BLaER1 (cell line): ENCODE measurements at regions not wholly inside any gene's neighbourhood (a gene's known extent, or its start where the extent isn't known, plus 50 kb on each side); places are given as distances from the start of the nearest gene placed in this dataset.

ENCODE experiments used
- H3K27ac ChIP-seq: shearing (Covaris generic); formaldehyde crosslinking; 2 replicates; pipeline ENCODE4 v1.8.1; 2022
- H3K27me3 ChIP-seq: shearing (Covaris generic); formaldehyde crosslinking; 2 replicates; pipeline ENCODE4 v1.8.1; 2022
- H3K36me3 ChIP-seq: shearing (Covaris generic); formaldehyde crosslinking; 2 replicates; pipeline ENCODE4 v1.8.1; 2022
- H3K4me1 ChIP-seq: shearing (Covaris generic); formaldehyde crosslinking; 2 replicates; pipeline ENCODE4 v1.8.1; 2022
- H3K4me2 ChIP-seq: shearing (Covaris generic); formaldehyde crosslinking; 2 replicates; pipeline ENCODE4 v1.8.1; 2022
- H3K4me3 ChIP-seq: shearing (Covaris generic); formaldehyde crosslinking; 2 replicates; pipeline ENCODE4 v1.8.1; 2022
- H3K9ac ChIP-seq: shearing (Covaris generic); formaldehyde crosslinking; 2 replicates; pipeline ENCODE4 v1.8.1; 2022
- H3K9me3 ChIP-seq: shearing (Covaris generic); formaldehyde crosslinking; 2 replicates; pipeline ENCODE4 v1.8.1; 2022
- H4K20me1 ChIP-seq: shearing (Covaris generic); formaldehyde crosslinking; 2 replicates; pipeline ENCODE4 v1.8.1; 2022
- Cebpa-rat ChIP-seq: shearing (Covaris generic); IDR thresholded peaks from 2 replicates; pipeline ENCODE4 v1.8.1; 2022

DNA sequence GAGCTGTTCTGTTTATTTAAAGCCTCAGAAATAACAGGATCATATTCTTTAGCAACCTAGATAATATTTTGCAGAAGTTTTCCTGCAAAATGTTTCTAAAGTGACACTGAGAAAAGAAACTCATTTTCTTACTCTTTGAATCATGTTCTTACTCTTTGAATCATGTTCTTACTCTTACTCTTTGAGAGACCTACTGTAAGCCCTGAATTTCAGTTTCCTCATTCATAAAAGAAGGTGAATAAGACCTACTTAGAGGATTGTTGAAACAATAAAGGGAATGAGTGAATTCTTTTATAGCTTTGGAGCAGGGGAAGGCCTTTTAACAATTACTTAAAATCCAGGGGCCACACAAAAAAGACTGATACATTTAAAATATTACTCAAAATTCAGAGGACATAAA lies 221.7 kb upstream of the CMC1 start:
- Histone ChIP-seq H3K4me2 (no peak overlapping the region), H3K36me3 (no peaks in the 10 kb centered on the region), H3K27me3 (no peaks in the 10 kb centered on the region), H3K9me3 (peaks cover 14% of the 10 kb centered on the region), H4K20me1 (no peaks in the 10 kb centered on the region), H3K27ac (no peak overlapping the region), H3K9ac (no peak overlapping the region), H3K4me3 (no peak overlapping the region), H3K4me1 (no peaks in the 10 kb centered on the region)
- TF ChIP-seq Cebpa-rat: no peak

GRCh38 chr3:28022916-28023315 lies 218.5 kb upstream of the CMC1 start:
- H3K27ac ChIP-seq: no peak overlapping the region
- no peak overlapping the region for H3K4me2 ChIP-seq

DNA sequence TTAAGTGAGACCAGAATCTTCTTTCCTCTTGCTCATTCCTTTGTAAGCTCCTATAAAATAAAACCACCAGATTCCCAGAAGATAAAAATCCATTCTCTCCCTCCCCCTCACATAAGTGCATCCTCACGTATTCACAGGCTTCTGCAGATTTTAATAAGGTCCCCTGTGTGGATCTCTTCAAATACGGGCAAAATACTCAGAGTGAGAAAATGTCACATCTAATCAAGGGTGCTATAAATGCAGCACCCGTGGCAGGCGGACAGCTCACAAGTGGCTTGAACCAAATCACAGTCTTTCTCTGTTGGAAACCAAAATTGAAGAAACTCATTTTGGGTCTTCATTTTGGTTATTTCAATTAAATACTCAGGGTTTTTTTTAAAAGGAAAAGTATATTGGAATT lies 212.9 kb upstream of the CMC1 start:
- H3K4me2 ChIP-seq: no peak overlapping the region
- peaks cover 52% of the 10 kb centered on the region for H3K9me3 ChIP-seq
- no peak for TF ChIP-seq Cebpa-rat

More at GRCh38 chr3:28022916-28023315, 218.5 kb upstream of the CMC1 start:
- no peak for TF ChIP-seq Cebpa-rat
- Histone ChIP-seq H4K20me1 (no peaks in the 10 kb centered on the region), H3K4me3 (no peak overlapping the region), H3K9ac (no peak overlapping the region), H3K27me3 (no peaks in the 10 kb centered on the region), H3K36me3 (no peaks in the 10 kb centered on the region), H3K9me3 (peaks cover 28% of the 10 kb centered on the region), H3K4me1 (no peaks in the 10 kb centered on the region)

GRCh38 chr3:28033059-28033784 lies 208.2 kb upstream of the CMC1 start:
- Histone ChIP-seq H3K4me3 (no peak overlapping the region), H3K4me2 (no peak overlapping the region), H3K27me3 (no peaks in the 10 kb centered on the region), H4K20me1 (no peaks in the 10 kb centered on the region), H3K36me3 (no peaks in the 10 kb centered on the region), H3K9ac (no peak overlapping the region), H3K27ac (no peak overlapping the region), H3K9me3 (peaks cover 33% of the 10 kb centered on the region), H3K4me1 (no peaks in the 10 kb centered on the region)
- TF ChIP-seq Cebpa-rat: no peak

More for the DNA sequence above, 212.9 kb upstream of the CMC1 start:
- H3K9ac ChIP-seq: no peak overlapping the region
- no peaks in the 10 kb centered on the region for H3K4me1 ChIP-seq
- H4K20me1 ChIP-seq: no peaks in the 10 kb centered on the region
- no peaks in the 10 kb centered on the region for H3K27me3 ChIP-seq
- no peaks in the 10 kb centered on the region for H3K36me3 ChIP-seq
- H3K4me3 ChIP-seq: no peak overlapping the region
- H3K27ac ChIP-seq: no peak overlapping the region

- Histone ChIP-seq H3K4me2 (no peak overlapping the region), H3K4me3 (no peak overlapping the region), H3K36me3 (no peaks in the 10 kb centered on the region), H3K4me1 (no peaks in the 10 kb centered on the region), H3K27me3 (no peaks in the 10 kb centered on the region), H3K9me3 (peaks cover 24% of the 10 kb centered on the region), H3K27ac (no peak overlapping the region), H3K9ac (no peak overlapping the region), H4K20me1 (no peaks in the 10 kb centered on the region)
- TF ChIP-seq Cebpa-rat: no peak
Measured at GRCh38 chr3:28036599-28037575, 204.5 kb upstream of the CMC1 start.

- H3K9me3 ChIP-seq: peaks cover under 1% of the 10 kb centered on the region
Measured at GRCh38 chr3:28039234-28039633, 202.2 kb upstream of the CMC1 start.

GRCh38 chr3:28039829-28040228 lies 201.6 kb upstream of the CMC1 start:
- Histone ChIP-seq H3K4me3 (no peak overlapping the region), H3K27me3 (no peaks in the 10 kb centered on the region), H3K4me1 (no peaks in the 10 kb centered on the region), H3K9ac (no peak overlapping the region), H3K9me3 (no peaks in the 10 kb centered on the region), H4K20me1 (no peaks in the 10 kb centered on the region), H3K27ac (no peak overlapping the region), H3K4me2 (no peak overlapping the region), H3K36me3 (no peaks in the 10 kb centered on the region)
- no peak for TF ChIP-seq Cebpa-rat

More at GRCh38 chr3:28039234-28039633, 202.2 kb upstream of the CMC1 start:
- Histone ChIP-seq H3K4me3 (no peak overlapping the region), H3K4me2 (no peak overlapping the region), H3K36me3 (no peaks in the 10 kb centered on the region), H3K27ac (no peak overlapping the region), H3K27me3 (no peaks in the 10 kb centered on the region), H4K20me1 (no peaks in the 10 kb centered on the region), H3K4me1 (no peaks in the 10 kb centered on the region), H3K9ac (no peak overlapping the region)
- no peak for TF ChIP-seq Cebpa-rat

GRCh38 chr3:28042095-28042635 lies 199.3 kb upstream of the CMC1 start:
- H3K36me3 ChIP-seq: no peaks in the 10 kb centered on the region
- H3K9me3 ChIP-seq: no peaks in the 10 kb centered on the region
- H3K4me2 ChIP-seq: no peak overlapping the region

GRCh38 chr3:28042707-28043106 lies 198.7 kb upstream of the CMC1 start:
- no peaks in the 10 kb centered on the region for H3K4me1 ChIP-seq
- TF ChIP-seq Cebpa-rat: no peak
- H3K4me2 ChIP-seq: no peak overlapping the region
- no peak overlapping the region for H3K27ac ChIP-seq
- no peak overlapping the region for H3K4me3 ChIP-seq
- H3K27me3 ChIP-seq: no peaks in the 10 kb centered on the region
- H4K20me1 ChIP-seq: no peaks in the 10 kb centered on the region
- no peak overlapping the region for H3K9ac ChIP-seq
- H3K9me3 ChIP-seq: no peaks in the 10 kb centered on the region
- H3K36me3 ChIP-seq: no peaks in the 10 kb centered on the region

More at GRCh38 chr3:28042095-28042635, 199.3 kb upstream of the CMC1 start:
- no peak overlapping the region for H3K9ac ChIP-seq
- no peaks in the 10 kb centered on the region for H3K4me1 ChIP-seq
- no peak overlapping the region for H3K4me3 ChIP-seq
- no peak overlapping the region for H3K27ac ChIP-seq
- no peaks in the 10 kb centered on the region for H4K20me1 ChIP-seq
- H3K27me3 ChIP-seq: no peaks in the 10 kb centered on the region
- no peak for TF ChIP-seq Cebpa-rat

- Histone ChIP-seq H3K4me3 (no peak overlapping the region), H3K27ac (no peak overlapping the region), H3K4me2 (no peak overlapping the region), H3K9ac (no peak overlapping the region), H3K27me3 (no peaks in the 10 kb centered on the region), H3K9me3 (no peaks in the 10 kb centered on the region), H3K4me1 (no peaks in the 10 kb centered on the region), H4K20me1 (no peaks in the 10 kb centered on the region), H3K36me3 (no peaks in the 10 kb centered on the region)
- TF ChIP-seq Cebpa-rat: no peak
Measured at GRCh38 chr3:28050120-28050519, 191.3 kb upstream of the CMC1 start.
